Adipocyte (in vitro differentiated cells): ENCODE measurements at regions not wholly inside any gene's neighbourhood (a gene's known extent, or its start where the extent isn't known, plus 50 kb on each side); places are given as distances from the start of the nearest gene placed in this dataset.
"Not testable (repeated sequence)": the region's sequence is repeated elsewhere in the genome, so short reads cannot be mapped to it uniquely, and the experiment has no call there.

Experiments used
- DNase-seq: peaks from one replicate; pipeline ENCODE4 v3.0.0-alpha.2; 2015; ENCODE audit warnings: low read depth
- H3K27me3 ChIP-seq: replicated peaks from 2 replicates; pipeline ENCODE4 v1.7.0; 2013; ENCODE audit warnings: mild to moderate bottlenecking, low read length, moderate library complexity; ENCODE audit not compliant: control insufficient read depth, insufficient read depth
- H3K36me3 ChIP-seq: 2 replicates; pipeline ENCODE4 v1.7.0; 2013; ENCODE audit warnings: low read length, mild to moderate bottlenecking, moderate library complexity; ENCODE audit not compliant: control insufficient read depth, insufficient read depth, severe bottlenecking
- H3K4me1 ChIP-seq: 2 replicates; pipeline ENCODE4 v1.7.0; 2013; ENCODE audit warnings: mild to moderate bottlenecking, low read length, moderate library complexity; ENCODE audit not compliant: control insufficient read depth, insufficient read depth
- H3K4me3 ChIP-seq: 2 replicates; pipeline ENCODE4 v1.7.0; 2013; ENCODE audit warnings: mild to moderate bottlenecking, low read length, moderate library complexity
- H3K9ac ChIP-seq: 2 replicates; pipeline ENCODE4 v1.7.0; 2013; ENCODE audit warnings: mild to moderate bottlenecking, low read length, moderate library complexity
- H3K9me3 ChIP-seq: 2 replicates; pipeline ENCODE4 v1.7.0; 2013; ENCODE audit warnings: mild to moderate bottlenecking, low read length, moderate library complexity; ENCODE audit not compliant: control insufficient read depth

DNA sequence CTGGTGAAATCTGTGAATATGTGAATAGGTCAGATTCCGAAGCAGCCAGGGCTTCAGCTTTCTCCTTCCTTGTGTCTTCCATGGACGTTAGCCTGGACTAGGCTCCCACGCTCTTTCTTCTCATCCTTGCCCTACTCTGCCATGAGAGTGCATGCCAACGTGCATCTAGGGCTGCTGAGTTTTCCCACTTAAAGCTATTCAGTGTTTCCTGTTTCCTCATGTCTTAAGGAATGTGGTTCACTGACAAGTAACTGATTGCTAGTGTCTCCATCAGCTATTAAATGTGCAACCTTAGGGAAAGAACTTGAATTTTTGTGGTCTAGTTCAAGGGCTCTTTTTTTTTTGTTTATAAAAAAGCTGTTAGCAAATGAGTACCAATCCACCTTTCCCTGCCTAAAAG is 642.3 kb upstream of the LINC00305 start:
- H3K27me3 ChIP-seq: no peaks in the 10 kb centered on the region
- H3K4me3 ChIP-seq: no peak overlapping the region
- no peaks in the 10 kb centered on the region for H3K36me3 ChIP-seq
- DNase-seq: no peak
- H3K9me3 ChIP-seq: no peaks in the 10 kb centered on the region
- H3K9ac ChIP-seq: no peak overlapping the region
- no peaks in the 10 kb centered on the region for H3K4me1 ChIP-seq

DNA sequence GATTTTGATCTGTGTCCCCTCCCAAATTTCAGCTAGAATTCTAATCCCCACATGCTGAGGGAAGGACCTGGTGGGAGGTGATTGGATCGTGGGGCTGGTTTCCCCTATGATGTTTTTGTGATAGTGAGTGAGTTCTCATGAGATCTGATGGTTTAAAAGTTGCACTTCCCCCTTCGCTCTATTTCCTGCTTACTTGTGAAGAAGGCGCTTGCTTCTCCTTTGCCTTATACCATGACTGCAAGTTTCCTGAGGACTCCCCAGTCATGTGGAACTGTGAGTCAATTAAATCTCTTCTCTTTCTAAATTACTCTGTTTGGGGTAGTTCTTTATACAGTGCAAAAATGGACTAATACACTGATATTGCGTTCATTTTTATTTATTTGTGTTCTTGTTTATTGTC is 636.8 kb upstream of the LINC00305 start:
- H3K4me1 ChIP-seq: no peaks in the 10 kb centered on the region
- H3K9ac ChIP-seq: no peak overlapping the region
- no peaks in the 10 kb centered on the region for H3K27me3 ChIP-seq
- H3K4me3 ChIP-seq: no peak overlapping the region
- H3K9me3 ChIP-seq: peaks cover 4% of the 10 kb centered on the region
- no peak for DNase-seq
- no peaks in the 10 kb centered on the region for H3K36me3 ChIP-seq

DNA sequence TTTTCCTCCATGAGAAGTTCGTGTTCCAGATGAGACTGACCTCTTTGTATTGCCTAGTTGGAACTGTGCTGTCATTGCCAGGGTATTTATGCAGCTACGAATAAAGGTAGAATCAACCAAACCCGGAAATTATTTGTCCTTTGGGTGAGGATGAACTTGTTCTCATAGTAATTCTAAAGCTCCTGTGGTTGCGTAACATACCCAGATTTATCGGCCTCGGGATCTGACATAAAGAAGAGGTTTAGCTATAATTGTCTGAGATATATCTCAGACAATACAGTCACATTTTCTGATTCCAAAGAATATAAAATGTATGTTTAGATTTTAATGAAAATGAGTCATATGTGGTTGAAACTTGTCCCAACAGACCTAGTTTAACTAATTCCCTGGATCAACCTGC is 628.7 kb upstream of the LINC00305 start:
- H3K9ac ChIP-seq: no peak overlapping the region
- no peak for DNase-seq
- H3K27me3 ChIP-seq: no peaks in the 10 kb centered on the region
- no peak overlapping the region for H3K4me3 ChIP-seq
- no peaks in the 10 kb centered on the region for H3K4me1 ChIP-seq
- no peaks in the 10 kb centered on the region for H3K9me3 ChIP-seq
- no peaks in the 10 kb centered on the region for H3K36me3 ChIP-seq

DNA sequence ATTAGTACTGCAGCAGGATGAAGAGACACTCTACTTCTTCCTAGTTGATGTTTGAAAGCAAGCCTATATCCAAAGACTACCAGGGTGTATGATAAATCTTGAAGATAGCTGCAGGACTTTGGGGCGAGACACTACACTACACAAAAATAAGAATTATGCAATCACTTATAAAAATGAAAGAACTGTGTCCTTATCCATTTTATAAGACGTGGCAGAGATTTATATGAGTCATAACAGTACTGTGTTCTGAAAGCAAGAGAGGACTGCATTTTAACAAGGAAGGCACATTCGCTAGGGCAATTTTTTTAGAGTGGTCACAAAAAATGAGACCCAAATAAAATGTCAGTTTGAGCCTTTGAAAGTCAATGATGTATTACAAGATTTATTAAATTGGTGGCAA is 617.0 kb upstream of the LINC00305 start:
- Histone ChIP-seq H3K4me1 (no peaks in the 10 kb centered on the region), H3K27me3 (no peaks in the 10 kb centered on the region), H3K9me3 (no peaks in the 10 kb centered on the region), H3K4me3 (no peak overlapping the region), H3K9ac (no peak overlapping the region), H3K36me3 (no peaks in the 10 kb centered on the region)
- no peak for DNase-seq

DNA sequence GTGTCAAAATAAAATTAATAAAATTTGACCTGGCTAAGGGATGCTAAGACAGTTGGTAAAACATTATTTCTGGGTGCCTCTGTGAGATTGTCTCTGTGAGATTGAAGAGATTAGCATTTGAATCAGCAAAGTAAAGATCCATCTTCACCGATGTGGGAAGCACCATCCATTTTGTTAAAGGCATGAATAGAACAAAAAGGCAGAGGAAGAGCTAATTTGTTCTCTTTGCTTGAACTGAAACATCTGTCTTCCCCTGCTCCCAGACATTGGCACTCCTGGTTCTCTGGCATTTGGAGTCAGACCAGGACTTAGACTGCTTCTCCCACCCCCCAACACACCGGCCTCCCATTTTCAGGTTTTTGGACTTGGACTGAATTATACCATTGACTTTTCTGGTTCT is 603.8 kb upstream of the LINC00305 start:
- Histone ChIP-seq H3K36me3 (no peaks in the 10 kb centered on the region), H3K27me3 (no peaks in the 10 kb centered on the region), H3K4me1 (no peaks in the 10 kb centered on the region), H3K4me3 (no peak overlapping the region), H3K9ac (no peak overlapping the region), H3K9me3 (peaks cover 3% of the 10 kb centered on the region)
- DNase-seq: no peak

DNA sequence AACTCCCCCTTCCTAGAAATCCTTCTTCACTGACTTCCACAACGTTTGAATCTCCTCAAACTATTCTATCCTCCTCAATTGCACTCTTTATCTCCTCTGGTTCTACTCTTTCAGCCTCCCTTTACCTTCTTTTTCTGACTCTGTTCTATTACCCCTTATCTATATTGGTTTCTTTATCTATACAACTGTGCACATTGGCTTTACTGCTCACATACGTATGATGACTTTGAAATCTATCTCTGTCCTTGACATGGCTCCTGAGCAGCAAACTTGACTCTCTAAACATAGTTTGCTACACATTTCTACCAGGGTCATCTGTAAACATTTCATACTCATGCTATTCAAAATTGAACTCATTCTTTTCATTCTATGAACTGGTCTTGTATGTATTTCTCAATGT is 601.0 kb upstream of the LINC00305 start:
- no peak overlapping the region for H3K9ac ChIP-seq
- DNase-seq: no peak
- H3K4me3 ChIP-seq: no peak overlapping the region
- no peaks in the 10 kb centered on the region for H3K4me1 ChIP-seq
- H3K9me3 ChIP-seq: peaks cover 3% of the 10 kb centered on the region
- H3K27me3 ChIP-seq: no peaks in the 10 kb centered on the region
- no peaks in the 10 kb centered on the region for H3K36me3 ChIP-seq

DNA sequence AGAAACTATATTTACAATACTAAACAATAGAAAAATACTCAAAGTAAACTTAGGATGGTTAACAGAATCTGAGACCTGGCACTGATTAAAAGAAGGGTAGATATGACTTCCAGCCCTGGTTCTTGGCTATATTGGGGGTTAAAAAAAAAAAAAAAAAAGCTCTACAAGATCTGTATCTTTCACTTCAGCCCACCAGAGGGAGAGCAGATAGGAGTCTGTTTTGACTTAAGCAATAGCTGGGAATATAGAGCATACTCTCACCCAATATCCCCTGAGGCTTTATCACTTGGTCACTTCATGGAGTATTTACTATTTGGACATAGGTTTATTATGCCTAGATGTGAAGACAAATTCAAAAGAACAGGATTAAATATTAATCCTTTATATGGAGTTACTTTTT is 598.9 kb upstream of the LINC00305 start:
- Histone ChIP-seq H3K4me1 (no peaks in the 10 kb centered on the region), H3K9ac (no peak overlapping the region), H3K9me3 (peaks cover 3% of the 10 kb centered on the region), H3K36me3 (no peaks in the 10 kb centered on the region), H3K27me3 (no peaks in the 10 kb centered on the region), H3K4me3 (no peak overlapping the region)
- no peak for DNase-seq

DNA sequence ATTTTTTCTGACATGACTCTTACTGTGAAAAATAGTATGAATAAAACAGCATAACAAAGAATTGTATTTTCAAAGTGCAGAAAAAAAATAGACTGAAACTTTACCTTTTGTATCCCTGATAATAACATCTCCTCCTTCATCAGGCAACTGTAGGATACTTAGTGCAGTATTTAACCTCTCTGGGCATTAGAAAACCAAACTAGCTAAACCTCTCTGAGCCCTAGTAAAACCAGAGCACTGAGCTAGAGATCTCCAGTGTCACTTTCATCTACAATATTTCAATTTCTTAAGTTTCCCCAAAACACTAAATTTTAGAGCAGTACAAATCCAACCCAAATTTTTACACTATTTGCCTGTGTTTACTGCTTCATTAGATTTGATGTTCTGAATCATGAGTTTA is 594.0 kb upstream of the LINC00305 start:
- no peaks in the 10 kb centered on the region for H3K36me3 ChIP-seq
- DNase-seq: no peak
- H3K27me3 ChIP-seq: no peaks in the 10 kb centered on the region
- H3K9ac ChIP-seq: no peak overlapping the region
- peaks cover under 1% of the 10 kb centered on the region for H3K9me3 ChIP-seq
- H3K4me3 ChIP-seq: no peak overlapping the region
- H3K4me1 ChIP-seq: no peaks in the 10 kb centered on the region

DNA sequence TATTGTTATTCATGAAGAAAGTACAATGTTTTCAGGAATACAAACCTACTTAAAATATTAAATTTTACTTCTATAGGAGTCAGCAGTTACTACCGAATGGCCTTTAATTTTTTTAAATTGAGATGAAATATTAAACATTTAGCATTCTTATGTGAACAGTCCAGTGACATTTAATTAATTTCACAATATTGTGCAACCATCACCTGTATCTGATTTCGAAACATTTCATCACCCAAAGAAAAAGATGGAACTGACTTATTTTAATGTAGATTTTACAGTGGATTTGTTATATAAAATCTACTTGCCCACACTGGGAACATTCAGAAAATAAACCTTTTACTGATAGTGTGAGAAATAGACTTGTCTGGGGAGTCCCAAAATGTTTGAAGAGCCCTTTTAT is 585.2 kb upstream of the LINC00305 start:
- H3K9me3 ChIP-seq: peaks cover 4% of the 10 kb centered on the region
- no peaks in the 10 kb centered on the region for H3K36me3 ChIP-seq
- no peaks in the 10 kb centered on the region for H3K27me3 ChIP-seq
- no peak for DNase-seq
- no peak overlapping the region for H3K4me3 ChIP-seq
- no peaks in the 10 kb centered on the region for H3K4me1 ChIP-seq
- H3K9ac ChIP-seq: no peak overlapping the region

DNA sequence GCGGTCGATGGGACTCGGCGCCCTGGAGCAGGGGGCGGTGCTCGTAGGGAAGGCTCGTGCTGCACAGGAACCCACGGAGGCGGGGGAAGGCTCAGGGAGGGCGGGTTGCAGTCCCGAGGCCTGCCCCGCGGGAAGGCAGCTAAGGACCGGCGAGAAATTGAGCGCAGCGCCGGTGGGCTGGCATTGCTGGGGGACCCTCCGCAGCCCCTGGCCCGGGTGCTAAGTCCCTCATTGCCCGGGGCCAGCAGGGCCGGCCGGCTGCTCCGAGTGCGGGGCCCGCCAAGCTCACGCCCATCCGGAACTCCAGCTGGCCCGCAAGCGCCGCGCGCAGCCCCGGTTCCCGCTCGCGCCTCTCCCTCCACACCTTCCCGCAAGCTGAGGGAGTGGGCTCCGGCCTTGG is 576.8 kb upstream of the LINC00305 start:
- DNase-seq: not testable (repeated sequence)

DNA sequence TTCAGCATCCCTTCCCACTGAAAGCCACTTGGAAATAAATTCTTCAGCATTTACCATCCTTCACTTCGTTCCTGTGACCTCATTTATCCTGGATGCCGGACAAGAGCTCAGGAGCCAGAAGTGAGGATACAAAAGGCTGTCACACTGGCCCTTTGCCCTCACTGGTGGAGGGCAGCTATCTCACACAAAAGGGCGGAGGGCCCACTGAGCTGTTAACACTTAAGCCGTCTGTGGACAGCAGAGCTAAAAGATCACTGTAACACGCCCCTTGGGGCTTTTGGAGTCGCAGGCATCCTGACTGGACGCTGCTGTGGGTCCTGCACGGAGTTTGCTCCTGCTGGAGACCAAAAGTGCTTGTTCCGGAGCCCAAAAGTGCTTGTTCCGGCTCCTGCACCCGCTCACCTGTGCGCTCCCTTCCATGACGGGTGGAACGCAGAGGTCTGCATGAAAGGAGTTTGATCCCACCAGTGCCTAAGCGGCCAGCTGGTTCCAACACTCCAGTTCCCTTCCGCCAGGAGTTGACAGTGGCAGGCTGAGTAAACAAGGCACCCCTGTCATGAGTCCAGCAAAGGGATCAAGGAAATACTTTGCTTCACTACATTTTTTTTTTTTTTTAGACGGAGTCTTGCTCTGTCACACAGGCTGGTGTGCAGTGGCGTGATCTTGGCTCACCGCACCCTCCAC is 572.0 kb upstream of the LINC00305 start:
- no peak overlapping the region for H3K9ac ChIP-seq
- no peaks in the 10 kb centered on the region for H3K4me1 ChIP-seq
- H3K27me3 ChIP-seq: no peaks in the 10 kb centered on the region
- H3K36me3 ChIP-seq: no peaks in the 10 kb centered on the region
- H3K9me3 ChIP-seq: peaks cover 5% of the 10 kb centered on the region
- DNase-seq: no peak
- H3K4me3 ChIP-seq: no peak overlapping the region

More for the DNA sequence above, 576.8 kb upstream of the LINC00305 start:
- H3K9me3 ChIP-seq, H3K36me3 ChIP-seq, H3K27me3 ChIP-seq, H3K4me1 ChIP-seq, H3K4me3 ChIP-seq, H3K9ac ChIP-seq: not testable (repeated sequence)

DNA sequence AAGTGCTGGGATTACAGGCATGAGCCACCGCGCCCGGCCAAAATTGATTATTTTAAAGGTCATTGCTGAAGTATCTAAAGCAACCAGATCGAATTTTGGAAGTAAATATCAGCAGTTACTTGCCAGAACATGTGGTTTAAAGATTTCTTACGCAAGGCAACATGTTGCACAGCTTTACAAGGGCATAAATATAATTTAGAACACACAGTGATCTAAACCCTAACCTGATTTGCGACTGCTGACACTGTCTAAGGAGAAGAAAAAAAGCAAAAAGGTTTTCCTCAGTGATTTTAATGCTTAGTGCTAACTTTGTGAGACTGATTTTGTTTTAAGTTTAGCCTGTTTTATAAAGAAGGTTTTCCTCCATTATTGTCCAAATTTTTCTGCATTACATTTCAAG is 569.9 kb upstream of the LINC00305 start:
- H3K27me3 ChIP-seq: no peaks in the 10 kb centered on the region
- DNase-seq: no peak
- no peak overlapping the region for H3K9ac ChIP-seq
- no peaks in the 10 kb centered on the region for H3K36me3 ChIP-seq
- H3K4me1 ChIP-seq: no peaks in the 10 kb centered on the region
- peaks cover 1% of the 10 kb centered on the region for H3K9me3 ChIP-seq
- H3K4me3 ChIP-seq: no peak overlapping the region
